ENCODE measurements at regions not wholly inside any gene's neighbourhood (a gene's known extent, or its start where the extent isn't known, plus 50 kb on each side); places are given as distances from the start of the nearest gene placed in this dataset.

DNA sequence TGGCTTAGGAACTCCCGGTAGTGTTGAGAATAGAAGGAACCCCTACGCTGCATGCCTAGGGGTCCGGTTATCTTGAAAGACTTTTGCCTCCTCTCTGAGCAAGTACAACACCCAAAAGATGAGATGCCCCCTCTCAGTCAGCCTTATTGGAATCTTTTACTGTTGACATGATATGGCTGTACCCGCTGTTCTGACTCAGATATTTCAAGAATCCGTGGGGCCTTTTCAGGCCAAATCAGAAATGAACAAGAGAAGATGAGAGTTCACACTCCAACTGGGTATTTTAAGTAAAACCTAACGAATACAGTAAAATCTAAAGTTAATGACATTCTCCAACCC lies 164.2 kb downstream of the PPIAL4G start:
- Histone ChIP-seq H2AK9ac (replicated peaks; ENCODE audit: low read depth, low read length, poor library complexity) (no peak overlapping the region), H3K36me3 (ENCODE audit: control insufficient read depth, insufficient read depth, low read length) (no peaks in the 10 kb centered on the region), H3K56ac (ENCODE audit: extremely low read depth, insufficient read depth, low read length) (no peak overlapping the region), H3K14ac (replicated peaks; ENCODE audit: low read depth, low read length) (no peak overlapping the region), H4K20me1 (ENCODE audit: insufficient read depth, low read length) (no peaks in the 10 kb centered on the region), H2AFZ (replicated peaks; ENCODE audit: low read length, poor library complexity) (no peak overlapping the region), H4K91ac (ENCODE audit: insufficient read depth, low read depth, low read length) (no peak overlapping the region), H2BK120ac (ENCODE audit: low read depth, low read length) (no peak overlapping the region), H2BK5ac (ENCODE audit: low read depth, low read length, poor library complexity, severe bottlenecking) (no peak overlapping the region), H3K9ac (ENCODE audit: low read depth, low read length) (no peak overlapping the region), H2AK5ac (ENCODE audit: low read depth, low read length) (no peak overlapping the region), H3K9me3 (ENCODE audit: control insufficient read depth, insufficient read depth, low read length) (no peaks in the 10 kb centered on the region; the same call in 1 of the 2 replicates), H3K9me1 (ENCODE audit: insufficient read depth, low read length) (no peaks in the 10 kb centered on the region), H3K4me2 (ENCODE audit: low read depth, low read length) (no peak overlapping the region), H2BK20ac (ENCODE audit: low read depth, low read length) (no peak overlapping the region), H3K4ac (ENCODE audit: low read depth, low read length) (no peak overlapping the region), H3K27ac (ENCODE audit: insufficient read depth, low read length) (no peak overlapping the region), H3K4me1 (ENCODE audit: control insufficient read depth, insufficient read depth, low read length) (no peaks in the 10 kb centered on the region), H2BK15ac (ENCODE audit: low read depth, low read length) (no peak overlapping the region), H3K4me3 (ENCODE audit: insufficient read depth, low read depth, low read length) (no peak overlapping the region), H4K5ac (ENCODE audit: low read depth, low read length) (no peak overlapping the region), H3K23ac (ENCODE audit: low read depth, low read length) (no peak overlapping the region), H3K18ac (ENCODE audit: low read depth, low read length) (no peak overlapping the region), H4K8ac (ENCODE audit: low read depth in 2 of 2, low read length in 2 of 2) (no peak overlapping the region), H3K79me1 (ENCODE audit: low read depth in 1 of 2, low read length in 2 of 2) (no peaks in the 10 kb centered on the region), H3K27me3 (ENCODE audit: control insufficient read depth, insufficient read depth, low read length) (peaks cover 28% of the 10 kb centered on the region)
- intact Hi-C loops (cut with micrococcal nuclease) (no loop called here), in situ Hi-C loops (cut with MboI; ENCODE audit: low sequenced_read_pairs) (no loop called here), dilution Hi-C loops (cut with HindIII; ENCODE audit: low sequenced_read_pairs, unreplicated experiment) (no loop called here)
- WGBS, 2 experiments (ENCODE audit: extremely low coverage in 2 of 2, insufficient read length in 1 of 2), result no CpG with 5 or more reads among the region's 6 CpGs
- TF ChIP-seq, protein P1, sequence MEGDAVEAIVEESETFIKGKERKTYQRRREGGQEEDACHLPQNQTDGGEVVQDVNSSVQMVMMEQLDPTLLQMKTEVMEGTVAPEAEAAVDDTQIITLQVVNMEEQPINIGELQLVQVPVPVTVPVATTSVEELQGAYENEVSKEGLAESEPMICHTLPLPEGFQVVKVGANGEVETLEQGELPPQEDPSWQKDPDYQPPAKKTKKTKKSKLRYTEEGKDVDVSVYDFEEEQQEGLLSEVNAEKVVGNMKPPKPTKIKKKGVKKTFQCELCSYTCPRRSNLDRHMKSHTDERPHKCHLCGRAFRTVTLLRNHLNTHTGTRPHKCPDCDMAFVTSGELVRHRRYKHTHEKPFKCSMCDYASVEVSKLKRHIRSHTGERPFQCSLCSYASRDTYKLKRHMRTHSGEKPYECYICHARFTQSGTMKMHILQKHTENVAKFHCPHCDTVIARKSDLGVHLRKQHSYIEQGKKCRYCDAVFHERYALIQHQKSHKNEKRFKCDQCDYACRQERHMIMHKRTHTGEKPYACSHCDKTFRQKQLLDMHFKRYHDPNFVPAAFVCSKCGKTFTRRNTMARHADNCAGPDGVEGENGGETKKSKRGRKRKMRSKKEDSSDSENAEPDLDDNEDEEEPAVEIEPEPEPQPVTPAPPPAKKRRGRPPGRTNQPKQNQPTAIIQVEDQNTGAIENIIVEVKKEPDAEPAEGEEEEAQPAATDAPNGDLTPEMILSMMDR (conservative IDR thresholded peaks at IDR 0.05; ENCODE audit: low read depth, low read length), result no peak
- TF ChIP-seq NFE2L2 (IDR thresholded peaks at IDR 0.05; ENCODE audit: low read depth, low read length), result no peak
- TF ChIP-seq MAFK (IDR thresholded peaks at IDR 0.05; ENCODE audit: low read depth, low read length), result no peak
- TF ChIP-seq, protein P2, sequence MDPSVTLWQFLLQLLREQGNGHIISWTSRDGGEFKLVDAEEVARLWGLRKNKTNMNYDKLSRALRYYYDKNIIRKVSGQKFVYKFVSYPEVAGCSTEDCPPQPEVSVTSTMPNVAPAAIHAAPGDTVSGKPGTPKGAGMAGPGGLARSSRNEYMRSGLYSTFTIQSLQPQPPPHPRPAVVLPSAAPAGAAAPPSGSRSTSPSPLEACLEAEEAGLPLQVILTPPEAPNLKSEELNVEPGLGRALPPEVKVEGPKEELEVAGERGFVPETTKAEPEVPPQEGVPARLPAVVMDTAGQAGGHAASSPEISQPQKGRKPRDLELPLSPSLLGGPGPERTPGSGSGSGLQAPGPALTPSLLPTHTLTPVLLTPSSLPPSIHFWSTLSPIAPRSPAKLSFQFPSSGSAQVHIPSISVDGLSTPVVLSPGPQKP (IDR thresholded peaks at IDR 0.05; ENCODE audit: borderline replicate concordance, low read depth, low read length), result no peak
- no peak for TF ChIP-seq MXI1 (IDR thresholded peaks at IDR 0.05; ENCODE audit: borderline replicate concordance, low read depth, low read length)
- TF ChIP-seq CHD1 (IDR thresholded peaks at IDR 0.05; ENCODE audit: low read depth, low read length), result no peak
- no peak for TF ChIP-seq FOS (IDR thresholded peaks at IDR 0.05; ENCODE audit: low read depth, low read length)
- no peak for TF ChIP-seq RAD21 (IDR thresholded peaks at IDR 0.05; ENCODE audit: low read length)
- TF ChIP-seq BHLHE40 (IDR thresholded peaks at IDR 0.05; ENCODE audit: low read depth, low read length), result no peak
- TF ChIP-seq, protein P3, sequence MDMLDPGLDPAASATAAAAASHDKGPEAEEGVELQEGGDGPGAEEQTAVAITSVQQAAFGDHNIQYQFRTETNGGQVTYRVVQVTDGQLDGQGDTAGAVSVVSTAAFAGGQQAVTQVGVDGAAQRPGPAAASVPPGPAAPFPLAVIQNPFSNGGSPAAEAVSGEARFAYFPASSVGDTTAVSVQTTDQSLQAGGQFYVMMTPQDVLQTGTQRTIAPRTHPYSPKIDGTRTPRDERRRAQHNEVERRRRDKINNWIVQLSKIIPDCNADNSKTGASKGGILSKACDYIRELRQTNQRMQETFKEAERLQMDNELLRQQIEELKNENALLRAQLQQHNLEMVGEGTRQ (IDR thresholded peaks at IDR 0.05; ENCODE audit: low read depth, low read length), result no peak
- no peak for TF ChIP-seq SMC3 (IDR thresholded peaks at IDR 0.05; ENCODE audit: low read depth, low read length)
- TF ChIP-seq CEBPB (IDR thresholded peaks at IDR 0.05; ENCODE audit: low read depth, low read length), result no peak
- TF ChIP-seq MAZ (IDR thresholded peaks at IDR 0.05; ENCODE audit: borderline replicate concordance, low read depth, low read length), result no peak
- TF ChIP-seq POLR2A (IDR thresholded peaks at IDR 0.05; ENCODE audit: low read depth, low read length), result no peak
- TF ChIP-seq RFX5 (IDR thresholded peaks at IDR 0.05; ENCODE audit: low read depth, low read length), result no peak
- no peak for TF ChIP-seq RCOR1 (IDR thresholded peaks at IDR 0.05; ENCODE audit: insufficient replicate concordance, low read length)
- BruUV-seq (replicated peaks), result no TSS peak
- ATAC-seq (ENCODE audit: low read depth) (no peak), DNase-seq (no peak)
- ChIA-PET POLR2A (ENCODE audit: unreplicated experiment) (no interaction called here), CTCF (no interaction called here)

All from IMR-90 (cell line).